OCI-LY3 (cell line): ENCODE measurements at regions not wholly inside any gene's neighbourhood (a gene's known extent, or its start where the extent isn't known, plus 50 kb on each side); places are given as distances from the start of the nearest gene placed in this dataset.

Experiments
- H2AFZ ChIP-seq: fragments of 200-600, 300-600 bp; shearing (Covaris generic); 2 replicates; pipeline ENCODE4 v1.6.0; 2014; ENCODE audit warnings: antibody characterized with exemption, low read depth, low read length
- H3K27ac ChIP-seq: fragments of 200-600, 300-600 bp; sonication (generic); 2 replicates; pipeline ENCODE4 v1.5.1; 2014; ENCODE audit warnings: mild to moderate bottlenecking, low read length, moderate library complexity, mixed read lengths
- H3K27me3 ChIP-seq: fragments of 200-600, 300-600 bp; sonication (generic); 2 replicates; pipeline ENCODE4 v1.6.1; 2014; ENCODE audit warnings: low read depth, low read length, mixed read lengths
- H3K36me3 ChIP-seq: fragments of 200-600, 300-600 bp; sonication (generic); replicated peaks from 2 replicates; pipeline ENCODE3; 2014; ENCODE audit warnings: low read depth, low read length, mixed read lengths
- H3K4me1 ChIP-seq: fragments of 300-600, 200-600 bp; sonication (generic); 2 replicates; pipeline ENCODE4 v1.6.1; 2014; ENCODE audit warnings: low read length, mixed read lengths
- H3K4me2 ChIP-seq: fragments of 200-600, 300-600 bp; sonication (generic); 2 replicates; pipeline ENCODE4 v1.6.1; 2014; ENCODE audit warnings: low read length, mixed read lengths
- H3K4me3 ChIP-seq: fragments of 300-600, 200-600 bp; sonication (generic); 2 replicates; pipeline ENCODE4 v1.5.1; 2014; ENCODE audit warnings: antibody characterized with exemption, mild to moderate bottlenecking, low read length, moderate library complexity
- H3K79me2 ChIP-seq: fragments of 300-600, 200-600 bp; shearing (Covaris generic); 2 replicates; pipeline ENCODE4 v1.6.1; 2014; ENCODE audit warnings: mild to moderate bottlenecking, low read length, mixed read lengths
- H3K9ac ChIP-seq: fragments of 300-600, 200-600 bp; shearing (Covaris generic); 2 replicates; pipeline ENCODE4 v1.6.0; 2014; ENCODE audit warnings: mild to moderate bottlenecking, low read length, moderate library complexity
- H3K9me3 ChIP-seq: fragments of 200-600, 300-600 bp; shearing (Covaris generic); 2 replicates; pipeline ENCODE4 v1.6.1; 2014; ENCODE audit warnings: low read length, mixed read lengths; ENCODE audit not compliant: insufficient read depth
- H4K20me1 ChIP-seq: fragments of 200-600, 300-600 bp; sonication (generic); 2 replicates; pipeline ENCODE4 v1.6.1; 2016; ENCODE audit warnings: low read length, mixed read lengths; ENCODE audit not compliant: insufficient read depth
- CTCF ChIP-seq: fragments of 200-600, 300-600 bp; sonication (generic); IDR thresholded peaks from 2 replicates; pipeline ENCODE4 v1.5.1; 2014; ENCODE audit warnings: antibody characterized with exemption, low read length, low read depth
- EZH2phosphoT487 ChIP-seq: fragments of 200-600 bp; shearing (Covaris generic); IDR thresholded peaks from 2 replicates; pipeline ENCODE4 v1.6.1; 2018; ENCODE audit warnings: antibody characterized with exemption, mixed run types, low read depth

- no peaks in the 10 kb centered on the region for H3K9me3 ChIP-seq
- no peaks in the 10 kb centered on the region for H3K36me3 ChIP-seq
- H3K79me2 ChIP-seq: no peaks in the 10 kb centered on the region
- no peak overlapping the region for H2AFZ ChIP-seq
- H3K27me3 ChIP-seq: no peaks in the 10 kb centered on the region
- H4K20me1 ChIP-seq: no peaks in the 10 kb centered on the region
- no peak overlapping the region for H3K9ac ChIP-seq
- no peak overlapping the region for H3K27ac ChIP-seq
- no peak overlapping the region for H3K4me3 ChIP-seq
- no peak overlapping the region for H3K4me2 ChIP-seq
- no peak for TF ChIP-seq CTCF
- TF ChIP-seq EZH2phosphoT487: no peak
- no peaks in the 10 kb centered on the region for H3K4me1 ChIP-seq
Observed at GRCh38 chr6:147905711-147906110, 397.2 kb downstream of the SAMD5 start.

- no peaks in the 10 kb centered on the region for H3K79me2 ChIP-seq
- no peaks in the 10 kb centered on the region for H3K27me3 ChIP-seq
- H4K20me1 ChIP-seq: no peaks in the 10 kb centered on the region
- H3K36me3 ChIP-seq: no peaks in the 10 kb centered on the region
- no peak overlapping the region for H3K27ac ChIP-seq
- H3K4me1 ChIP-seq: no peaks in the 10 kb centered on the region
- no peak overlapping the region for H3K4me2 ChIP-seq
- H3K4me3 ChIP-seq: no peak overlapping the region
- no peak overlapping the region for H2AFZ ChIP-seq
- H3K9me3 ChIP-seq: no peaks in the 10 kb centered on the region
- H3K9ac ChIP-seq: no peak overlapping the region
- no peak for TF ChIP-seq EZH2phosphoT487
- no peak for TF ChIP-seq CTCF
Observed at GRCh38 chr6:147906361-147906760, 397.9 kb downstream of the SAMD5 start.

- Histone ChIP-seq H3K79me2 (no peaks in the 10 kb centered on the region), H3K4me1 (no peaks in the 10 kb centered on the region), H3K9me3 (no peaks in the 10 kb centered on the region), H3K36me3 (no peaks in the 10 kb centered on the region), H3K27ac (no peak overlapping the region), H2AFZ (no peak overlapping the region), H3K4me2 (no peak overlapping the region), H4K20me1 (no peaks in the 10 kb centered on the region), H3K9ac (no peak overlapping the region), H3K4me3 (no peak overlapping the region), H3K27me3 (no peaks in the 10 kb centered on the region)
- no peak for TF ChIP-seq EZH2phosphoT487
- no peak for TF ChIP-seq CTCF
Observed at GRCh38 chr6:147909640-147910039, 401.1 kb downstream of the SAMD5 start.

GRCh38 chr6:147910281-147910680, 401.8 kb downstream of the SAMD5 start:
- no peak overlapping the region for H3K4me3 ChIP-seq
- H3K9me3 ChIP-seq: no peaks in the 10 kb centered on the region
- no peaks in the 10 kb centered on the region for H3K27me3 ChIP-seq
- TF ChIP-seq EZH2phosphoT487: no peak
- TF ChIP-seq CTCF: no peak
- no peaks in the 10 kb centered on the region for H3K36me3 ChIP-seq
- H4K20me1 ChIP-seq: no peaks in the 10 kb centered on the region
- no peak overlapping the region for H3K27ac ChIP-seq
- no peak overlapping the region for H3K9ac ChIP-seq
- no peaks in the 10 kb centered on the region for H3K79me2 ChIP-seq
- no peak overlapping the region for H3K4me2 ChIP-seq
- H3K4me1 ChIP-seq: no peaks in the 10 kb centered on the region
- no peak overlapping the region for H2AFZ ChIP-seq
